GM21576 (cell line): ENCODE measurements at regions not wholly inside any gene's neighbourhood (a gene's known extent, or its start where the extent isn't known, plus 50 kb on each side); places are given as distances from the start of the nearest gene placed in this dataset.

Experiments used
- ATAC-seq: cut with Tn5 transposase; IDR thresholded peaks from one replicate; pipeline ENCODE4 v1.9.1; 2021; ENCODE audit warnings: mild to moderate bottlenecking, moderate library complexity; ENCODE audit not compliant: unreplicated experiment

GRCh38 chr2:11013196-11013595, 101.5 kb downstream of the KCNF1 start:
- ATAC-seq = no peak

GRCh38 chr2:11014026-11014425, 102.3 kb downstream of the KCNF1 start:
- ATAC-seq = no peak

- no peak for ATAC-seq
Measured at GRCh38 chr2:11016735-11017388, 105.1 kb downstream of the KCNF1 start.

GRCh38 chr2:11017921-11018320, 106.2 kb downstream of the KCNF1 start:
- no peak for ATAC-seq

- no peak for ATAC-seq
Measured at GRCh38 chr2:11018651-11019185, 107.0 kb downstream of the KCNF1 start.

DNA sequence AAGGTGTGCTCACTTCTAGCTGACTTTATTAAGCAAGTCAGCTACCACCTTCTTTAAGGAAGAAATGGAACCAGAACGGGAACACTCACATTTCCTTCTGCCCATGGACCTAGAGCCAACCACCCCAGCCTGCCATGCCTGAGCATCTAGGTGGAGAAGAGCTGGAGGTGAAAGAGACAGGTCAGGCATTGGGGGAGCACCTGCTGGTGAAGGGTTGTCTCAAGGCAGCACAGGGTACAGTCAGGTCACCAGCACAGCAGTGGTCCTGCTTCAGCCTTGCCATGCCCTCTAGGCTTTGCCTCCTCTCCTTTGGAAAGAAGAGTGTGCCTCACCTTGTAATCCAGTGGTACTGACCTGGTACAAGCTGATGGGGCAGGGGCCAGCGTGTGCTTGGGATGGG, 107.9 kb downstream of the KCNF1 start:
- no peak for ATAC-seq

- no peak for ATAC-seq
Measured at GRCh38 chr2:11022064-11022463, 110.3 kb downstream of the KCNF1 start.

DNA sequence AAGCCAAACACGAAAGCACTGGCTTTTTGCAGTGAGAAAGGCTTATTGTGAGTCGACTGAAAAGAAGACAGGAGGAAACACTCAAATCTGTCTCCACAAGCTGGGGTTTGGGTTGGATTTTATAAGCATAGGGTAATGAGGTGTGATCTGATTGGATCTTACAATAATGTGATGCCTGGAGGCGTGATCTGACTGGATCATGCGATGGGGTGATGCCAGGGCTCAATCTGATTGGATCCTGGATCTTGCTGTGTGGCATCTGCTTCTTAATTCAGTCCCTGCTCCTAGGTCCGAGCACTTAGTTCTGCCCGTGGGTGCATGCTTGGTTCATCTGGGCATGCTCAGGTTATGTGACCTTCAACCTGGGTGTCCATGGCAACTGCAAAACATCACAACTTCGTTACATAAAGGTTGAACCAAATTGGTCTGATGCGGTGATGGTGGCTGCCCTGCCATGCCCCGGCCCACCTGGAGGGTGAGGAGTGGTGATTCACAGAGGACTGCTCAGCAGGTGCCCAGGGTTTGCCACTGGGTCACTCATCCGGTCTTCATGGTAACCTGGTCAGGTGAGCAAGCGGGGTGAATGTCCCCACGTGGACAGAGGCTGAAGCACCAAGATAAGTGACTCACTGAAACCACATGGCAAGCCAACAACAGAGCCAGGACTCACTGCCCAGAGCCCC, 111.0 kb downstream of the KCNF1 start:
- no peak for ATAC-seq

DNA sequence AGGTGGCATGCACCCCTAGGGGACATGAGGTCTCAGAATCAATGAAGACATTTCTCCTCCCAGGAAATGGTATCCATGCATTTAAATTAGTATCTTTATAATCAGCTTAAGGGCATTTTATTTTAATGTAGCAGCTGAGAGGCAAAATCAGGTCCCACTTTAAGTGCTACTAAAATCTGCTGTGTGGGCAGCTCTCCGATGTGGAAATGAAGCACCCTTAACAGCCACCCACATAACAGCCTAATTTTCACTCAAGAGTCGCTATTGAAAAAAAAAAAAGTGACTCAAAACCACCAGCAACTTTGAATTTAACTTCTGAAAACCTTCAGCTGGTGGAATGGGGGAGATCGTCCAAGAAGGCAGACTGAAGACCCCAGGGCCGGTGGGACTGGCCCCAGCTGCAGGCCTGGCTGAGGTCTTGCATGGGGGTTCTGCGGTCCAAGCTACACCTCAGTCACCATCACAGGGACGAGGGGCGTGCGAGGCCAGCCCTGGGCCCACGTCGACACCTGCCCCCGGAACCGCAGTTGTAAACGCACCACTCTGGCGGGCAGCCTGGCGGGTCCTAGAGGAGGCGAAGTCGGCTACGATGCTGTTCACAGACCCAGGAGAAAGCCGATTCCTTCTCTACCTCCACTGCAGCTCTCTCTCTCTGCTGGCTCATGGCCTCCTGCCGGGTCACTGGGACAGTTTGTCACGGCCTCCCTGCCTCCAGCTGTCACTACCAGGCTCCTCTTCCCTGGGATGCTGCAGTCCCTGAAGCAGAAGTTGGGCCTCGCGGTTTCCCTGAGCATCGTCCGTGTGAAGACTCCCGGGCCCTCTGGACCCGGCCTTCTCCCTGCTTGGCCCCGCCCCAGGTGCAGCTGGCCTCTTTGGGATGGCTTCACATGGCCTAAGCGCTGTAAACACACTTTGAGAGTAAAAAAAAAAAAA, 111.9 kb downstream of the KCNF1 start:
- no peak for ATAC-seq

- ATAC-seq = no peak
Measured at GRCh38 chr2:11024259-11024645, 112.5 kb downstream of the KCNF1 start.

DNA sequence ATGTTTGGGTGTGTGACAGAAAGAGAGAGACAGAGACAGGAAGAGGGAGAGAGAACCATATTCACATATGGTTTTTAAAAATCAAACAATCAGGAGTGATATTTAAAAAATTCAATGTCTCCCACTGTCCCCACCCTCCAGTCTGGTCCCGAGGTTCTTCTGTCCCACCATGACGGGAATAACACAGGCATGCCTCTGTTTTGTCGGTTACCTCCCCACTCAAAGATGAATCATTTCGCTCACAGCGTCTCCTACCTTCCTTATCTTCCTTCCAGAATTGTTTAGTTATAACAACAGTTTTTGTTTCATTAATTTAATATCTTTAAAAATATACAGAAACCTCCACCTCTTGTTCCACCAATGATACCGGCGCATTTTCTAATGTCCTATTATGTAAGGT, 113.0 kb downstream of the KCNF1 start:
- ATAC-seq = no peak

DNA sequence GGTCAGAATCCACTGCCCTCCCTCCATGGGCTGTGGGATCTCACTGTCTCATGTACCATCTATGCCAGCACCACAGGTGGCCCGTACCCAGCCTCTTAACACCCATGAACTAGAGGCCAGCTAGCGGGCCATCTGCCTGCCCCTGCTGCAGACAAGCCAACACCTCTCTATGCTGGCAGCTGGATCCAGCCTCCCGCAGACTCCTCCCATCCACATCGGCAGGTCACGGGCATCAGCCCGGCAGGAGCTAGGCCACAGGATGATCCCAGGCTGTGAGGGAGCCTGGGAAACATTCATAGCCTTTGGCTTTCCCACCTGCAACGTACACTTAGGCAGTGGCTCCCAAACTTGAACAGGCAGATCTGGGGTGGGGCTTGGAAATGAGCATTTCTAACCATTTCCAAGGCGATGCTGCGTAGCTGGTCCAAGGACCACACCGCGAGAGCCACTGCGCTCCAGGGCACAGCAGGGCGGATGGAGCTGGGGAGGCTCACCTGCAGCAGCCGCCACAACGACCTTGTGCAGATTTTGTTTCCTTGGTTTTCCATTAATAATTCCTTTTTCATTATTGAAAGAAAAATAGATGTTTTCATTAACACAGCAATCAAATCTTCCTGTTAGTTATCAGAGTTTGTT, 114.7 kb downstream of the KCNF1 start:
- ATAC-seq = no peak

DNA sequence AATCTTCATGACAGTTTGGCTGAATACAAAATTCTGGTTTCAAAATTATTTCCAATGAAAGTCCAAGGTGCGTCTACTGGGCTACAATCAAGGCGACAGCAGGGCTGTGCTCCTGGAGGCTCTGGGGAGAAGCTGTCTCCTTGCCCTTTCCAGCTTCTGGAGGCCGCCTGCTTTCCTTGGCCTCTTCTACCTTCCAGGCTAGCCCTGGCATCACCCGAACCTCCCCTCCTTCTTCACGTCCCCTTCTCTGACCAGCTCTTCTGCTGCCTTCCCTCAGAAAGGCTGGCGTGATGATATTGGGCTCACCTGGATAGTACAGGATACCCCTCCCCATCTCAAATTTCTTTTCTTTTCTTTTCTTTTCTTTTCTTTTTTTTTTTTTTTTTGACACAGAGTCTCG, 115.5 kb downstream of the KCNF1 start:
- ATAC-seq = no peak

GRCh38 chr2:11028407-11028916, 116.7 kb downstream of the KCNF1 start:
- no peak for ATAC-seq

- ATAC-seq = no peak
Measured at GRCh38 chr2:11029136-11029535, 117.4 kb downstream of the KCNF1 start.

DNA sequence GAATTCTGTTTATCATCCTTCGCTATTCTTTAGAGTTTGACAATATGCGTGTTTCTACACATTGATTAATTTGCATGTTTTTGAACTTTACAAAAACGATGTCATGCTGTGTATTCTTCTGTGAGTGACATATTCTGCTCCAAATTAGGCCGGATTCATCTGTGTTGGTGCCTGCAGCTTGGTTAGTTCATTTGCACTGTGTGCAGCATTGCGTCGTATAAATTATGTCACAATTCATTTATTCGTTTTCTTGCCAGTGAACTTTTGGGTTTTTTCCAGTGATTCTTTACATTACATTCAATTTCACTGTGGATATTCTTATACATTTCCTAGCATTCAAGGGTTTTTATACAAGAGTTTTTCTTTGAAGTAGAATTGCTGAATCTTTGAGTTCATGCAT, 118.3 kb downstream of the KCNF1 start:
- no peak for ATAC-seq

GRCh38 chr2:11030909-11031308, 119.2 kb downstream of the KCNF1 start:
- no peak for ATAC-seq

- no peak for ATAC-seq
Measured at GRCh38 chr2:11031876-11032275, 120.1 kb downstream of the KCNF1 start.

DNA sequence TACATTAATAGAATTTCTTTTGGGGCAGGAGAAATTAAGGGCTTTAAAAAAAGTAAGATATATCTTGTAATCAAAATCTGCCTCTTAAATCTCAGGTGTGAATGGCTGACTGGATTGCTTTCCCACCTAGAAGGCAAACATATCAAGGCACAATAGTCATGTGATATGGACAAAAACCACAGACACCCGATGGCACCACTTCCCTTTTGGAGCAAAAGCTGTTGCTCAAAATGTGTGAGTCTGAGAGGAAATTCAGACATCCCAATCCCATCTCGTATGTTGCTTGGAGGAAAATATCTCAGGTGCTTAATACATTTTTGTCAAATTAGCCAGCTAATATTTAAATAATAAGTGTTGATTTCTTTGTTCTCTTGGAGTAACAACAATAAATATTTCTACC, 120.7 kb downstream of the KCNF1 start:
- no peak for ATAC-seq

DNA sequence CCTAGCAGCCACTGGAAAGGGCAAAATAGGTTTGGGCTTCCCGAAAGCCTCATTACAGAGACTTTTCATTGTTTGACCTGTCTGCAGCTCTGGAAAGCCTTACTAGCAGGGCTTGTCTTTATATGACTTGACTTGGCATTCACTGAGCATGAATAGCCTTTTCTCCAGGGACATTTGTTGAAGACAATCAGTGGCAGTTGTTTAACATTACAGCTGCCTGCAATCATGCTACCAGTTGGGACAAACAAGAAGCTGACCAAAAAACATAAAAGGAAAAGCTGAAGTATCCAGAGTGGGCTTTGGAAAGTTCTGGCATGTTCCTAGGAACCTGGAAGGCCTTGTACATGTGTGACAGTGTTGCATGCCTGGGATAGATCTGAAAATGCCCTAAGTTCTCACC, 121.4 kb downstream of the KCNF1 start:
- ATAC-seq = no peak

GRCh38 chr2:11038641-11039040, 116.6 kb upstream of the SLC66A3 start:
- ATAC-seq = no peak
